Stimulated activated CD8-positive, alpha-beta memory T cell treated with anti-CD3 and anti-CD28 coated beads, Interleukin-12 subunit alpha, Interleukin-12 subunit beta, amount 100 ng/mL, for 4 hours (primary cell): ENCODE measurements at regions not wholly inside any gene's neighbourhood (a gene's known extent, or its start where the extent isn't known, plus 50 kb on each side); places are given as distances from the start of the nearest gene placed in this dataset.

Source experiments
- DNase-seq: peaks from one replicate; pipeline ENCODE4 v3.0.0-alpha.2; 2020; ENCODE audit warnings: low read depth

DNA sequence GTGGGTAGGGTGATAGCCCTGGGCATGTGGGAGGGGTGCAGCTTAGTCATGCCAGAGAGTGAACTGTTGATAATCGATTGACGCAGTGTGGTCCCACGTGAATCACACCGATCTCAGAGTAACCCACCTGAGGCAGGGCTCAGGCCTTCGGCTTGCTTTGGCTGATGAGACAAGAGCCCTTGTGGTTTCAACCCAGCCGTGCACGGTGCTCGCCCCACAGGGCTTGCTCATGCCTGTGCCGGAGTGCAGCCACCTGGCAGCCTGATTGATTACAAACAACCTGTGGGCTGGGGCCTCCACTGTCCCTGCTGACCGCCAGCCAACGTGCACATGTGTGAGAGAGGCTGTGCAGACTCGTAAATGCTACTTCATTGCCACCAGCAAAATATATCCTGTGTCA is 144.9 kb upstream of the ADARB2 start:
- no peak for DNase-seq

DNA sequence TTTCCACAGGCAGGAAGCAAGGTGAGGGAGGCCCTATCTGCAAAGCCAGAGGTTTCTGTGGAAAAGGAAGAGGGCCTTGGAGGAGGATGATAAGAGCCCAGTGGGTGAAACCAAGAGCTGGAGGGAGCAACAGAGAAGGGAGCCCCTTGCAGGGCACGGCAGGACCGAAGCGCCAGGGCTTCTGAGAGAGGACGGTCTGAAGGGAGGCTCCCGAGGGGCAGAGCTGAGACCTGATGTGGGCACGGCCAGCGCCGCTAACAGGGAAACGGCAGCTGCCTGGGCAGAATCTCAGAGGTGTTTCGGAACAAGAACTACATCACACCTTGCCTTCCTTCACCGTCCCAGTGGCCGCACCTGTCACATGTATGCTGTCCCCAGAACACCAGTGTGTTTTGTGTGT is 144.3 kb upstream of the ADARB2 start:
- DNase-seq = no peak

- DNase-seq = no peak
These were observed 137.2 kb upstream of the ADARB2 start for GRCh38 chr10:1874533-1874932.

DNA sequence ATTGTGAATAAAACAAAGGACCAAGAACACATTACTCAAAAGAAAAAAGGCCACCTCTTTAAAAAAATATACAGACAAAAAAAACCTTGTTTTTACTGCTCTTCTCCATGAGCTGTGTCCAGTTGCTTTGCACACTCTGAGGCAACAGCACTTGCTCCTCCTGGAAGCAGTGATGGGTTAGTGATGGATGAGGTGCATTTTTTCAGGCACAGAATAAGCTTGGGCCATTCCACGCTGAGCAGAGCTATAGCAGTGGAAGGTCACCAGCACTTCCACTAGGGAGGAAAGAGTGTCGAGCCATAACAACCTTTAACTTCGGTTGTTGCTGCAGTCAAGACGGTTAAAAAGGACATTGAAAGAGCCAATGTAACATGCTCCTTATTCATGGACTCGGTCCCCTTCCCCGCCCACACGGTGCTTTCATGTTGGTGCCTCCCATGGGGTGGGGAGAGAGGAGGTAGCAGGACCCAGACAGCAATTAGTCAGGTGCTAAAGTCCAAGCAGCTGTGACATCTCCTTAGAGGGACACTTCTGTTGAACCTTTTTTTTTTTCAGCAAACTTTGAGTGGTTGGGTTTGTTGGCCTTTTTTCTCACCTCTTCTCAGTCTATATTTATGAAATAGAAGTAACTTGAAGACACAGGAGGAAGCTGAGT is 136.5 kb upstream of the ADARB2 start:
- no peak for DNase-seq

GRCh38 chr10:1872151-1872726 is 134.9 kb upstream of the ADARB2 start:
- DNase-seq = no peak

DNA sequence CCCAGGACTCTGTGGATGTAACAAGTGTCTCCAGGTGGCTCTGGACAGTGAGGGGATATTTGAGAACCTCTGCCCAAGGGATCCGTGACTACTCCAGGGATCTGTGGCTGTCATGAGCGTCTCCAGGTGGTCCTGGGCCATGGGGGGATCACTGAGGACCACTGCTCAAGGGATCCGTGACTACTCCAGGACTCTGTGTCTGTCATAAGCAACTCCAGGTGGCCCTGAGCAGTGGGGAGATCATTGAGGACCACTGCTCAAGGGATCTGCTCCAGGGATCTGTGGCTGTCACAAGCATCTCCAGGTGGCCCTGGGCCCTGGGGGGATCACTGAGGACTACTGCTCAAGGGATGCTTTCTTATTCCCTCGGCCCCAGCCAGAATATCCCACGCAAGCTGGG is 133.2 kb upstream of the ADARB2 start:
- DNase-seq = no peak

DNA sequence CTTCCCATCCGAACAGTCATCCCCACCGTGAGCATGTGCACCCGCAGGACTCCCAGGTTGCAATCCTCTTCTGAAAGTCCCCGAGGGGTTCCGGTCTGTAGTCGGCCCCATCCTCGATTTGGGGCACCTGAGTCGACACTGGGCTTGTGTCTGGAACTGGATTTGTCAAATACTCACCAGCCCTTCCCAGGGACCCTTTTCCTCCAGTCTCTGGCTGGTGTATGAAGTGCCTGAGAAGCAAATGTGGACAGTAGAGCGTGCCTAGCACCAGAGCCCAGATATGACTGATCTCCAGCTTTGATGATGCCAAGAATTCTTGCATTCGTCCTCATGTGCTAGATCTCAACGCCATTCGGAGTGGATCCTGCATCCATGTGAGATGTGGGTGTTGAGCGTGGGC is 132.5 kb upstream of the ADARB2 start:
- DNase-seq = no peak

- DNase-seq = no peak
These were observed 123.0 kb upstream of the ADARB2 start for GRCh38 chr10:1860351-1860750.

DNA sequence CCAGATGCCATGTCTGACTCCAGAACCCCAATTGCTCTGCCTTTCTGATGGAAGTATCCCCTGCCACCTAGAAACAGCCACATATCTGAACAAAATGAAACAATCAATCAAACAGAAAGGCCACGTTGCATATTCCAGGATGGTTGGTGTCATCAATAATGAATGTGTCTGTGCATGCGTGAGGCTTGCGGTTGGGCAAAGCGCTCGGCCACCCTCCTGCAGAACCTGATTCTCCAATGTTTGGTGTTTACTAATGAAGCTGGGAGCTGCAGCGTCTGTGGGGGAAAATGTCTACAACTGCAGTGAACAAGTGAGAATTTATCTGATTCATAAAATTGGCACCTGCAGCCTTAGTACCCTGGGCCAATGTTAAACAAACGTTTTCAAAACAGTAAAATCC is 121.2 kb upstream of the ADARB2 start:
- DNase-seq = no peak

DNA sequence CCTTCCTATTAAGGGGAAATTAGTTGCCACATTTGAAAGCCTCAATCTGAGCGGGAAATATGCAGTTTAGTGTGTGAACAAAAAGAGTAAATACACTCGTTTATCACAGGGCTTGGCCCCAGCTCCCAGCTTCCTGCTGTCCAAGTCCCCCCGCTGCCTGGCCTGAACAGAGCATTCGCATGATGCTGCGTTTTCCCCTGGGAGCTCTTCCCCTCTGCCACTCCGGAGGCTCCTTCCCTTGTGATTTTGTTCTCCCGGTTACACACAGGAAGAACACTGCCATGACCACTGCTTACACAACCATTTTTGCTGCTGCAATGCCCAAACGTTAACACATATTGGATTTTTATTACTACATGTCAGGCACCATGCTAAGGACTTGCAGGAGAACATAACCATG is 120.7 kb upstream of the ADARB2 start:
- DNase-seq = no peak

GRCh38 chr10:1855911-1856310 is 118.6 kb upstream of the ADARB2 start:
- DNase-seq = no peak

- no peak for DNase-seq
These were observed 116.9 kb upstream of the ADARB2 start for GRCh38 chr10:1854271-1854670.

DNA sequence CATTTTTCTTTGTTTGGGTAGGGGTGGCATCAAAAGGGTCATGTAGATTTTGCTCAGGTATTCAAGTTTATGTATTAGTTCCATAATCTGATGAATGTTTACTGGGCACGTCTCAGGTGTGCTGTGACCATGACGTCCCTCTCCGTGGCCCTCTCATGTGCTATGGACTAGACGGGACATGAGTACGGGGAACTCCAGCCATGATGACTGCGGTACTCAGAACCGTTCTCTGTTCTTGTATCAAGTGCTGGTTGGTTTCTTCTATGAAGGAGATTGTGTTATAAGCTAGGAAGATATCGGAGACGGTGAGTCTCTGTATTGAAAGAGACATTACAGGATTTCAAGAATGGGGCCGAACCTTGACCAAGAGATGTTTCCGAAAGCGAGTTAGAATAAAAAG is 116.5 kb upstream of the ADARB2 start:
- no peak for DNase-seq

GRCh38 chr10:1852841-1853240 is 115.5 kb upstream of the ADARB2 start:
- DNase-seq = no peak

- DNase-seq = no peak
These were observed 114.4 kb upstream of the ADARB2 start for GRCh38 chr10:1851762-1852161.

GRCh38 chr10:1850971-1851527 is 113.7 kb upstream of the ADARB2 start:
- no peak for DNase-seq

GRCh38 chr10:1847361-1847760 is 110.0 kb upstream of the ADARB2 start:
- DNase-seq = no peak

- no peak for DNase-seq
These were observed 108.7 kb upstream of the ADARB2 start for GRCh38 chr10:1846032-1846431.

GRCh38 chr10:1841759-1842158 is 104.4 kb upstream of the ADARB2 start:
- no peak for DNase-seq

- DNase-seq = no peak
These were observed 92.4 kb upstream of the ADARB2 start for GRCh38 chr10:1829712-1830111.

- DNase-seq = no peak
These were observed 87.6 kb upstream of the ADARB2 start for GRCh38 chr10:1824928-1825327.

- no peak for DNase-seq
These were observed 77.2 kb upstream of the ADARB2 start for GRCh38 chr10:1814556-1814955.

- DNase-seq = no peak
These were observed 71.9 kb upstream of the ADARB2 start for GRCh38 chr10:1809139-1809741.

DNA sequence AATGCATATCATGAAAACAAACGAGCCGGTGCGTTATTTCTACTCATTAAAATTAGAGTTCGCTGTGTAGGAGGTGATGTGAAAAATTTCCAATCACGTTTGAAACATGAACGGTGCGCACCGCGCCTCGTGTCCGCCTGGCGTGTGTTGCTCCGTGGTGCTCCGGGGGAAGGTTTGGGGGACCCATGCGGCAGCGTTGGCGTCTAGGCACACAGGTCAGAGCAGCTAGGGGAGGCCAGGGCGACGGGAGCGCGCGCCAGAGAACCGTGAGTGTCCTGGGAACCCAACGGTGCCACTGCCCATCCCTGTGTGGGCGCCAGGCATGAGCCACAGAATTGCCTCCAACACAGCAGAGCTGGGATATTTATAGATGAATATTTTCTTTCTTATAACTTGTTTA is 70.6 kb upstream of the ADARB2 start:
- no peak for DNase-seq
